Mesodermal cell (in vitro differentiated cells): ENCODE measurements at regions not wholly inside any gene's neighbourhood (a gene's known extent, or its start where the extent isn't known, plus 50 kb on each side); places are given as distances from the start of the nearest gene placed in this dataset.

ENCODE experiments used
- H3K27ac ChIP-seq: 2 replicates; pipeline ENCODE4 v1.7.0; 2013; ENCODE audit warnings: mild to moderate bottlenecking, low read depth, low read length, moderate library complexity; ENCODE audit not compliant: severe bottlenecking
- H3K36me3 ChIP-seq: 2 replicates; pipeline ENCODE4 v1.7.1; 2013; ENCODE audit warnings: mild to moderate bottlenecking, low read length, moderate library complexity; ENCODE audit not compliant: control insufficient read depth, insufficient read depth
- H3K4me1 ChIP-seq: one replicate; pipeline ENCODE4 v1.7.1; 2013; ENCODE audit warnings: mild to moderate bottlenecking, low read length; ENCODE audit not compliant: insufficient read depth, control insufficient read depth, poor library complexity, severe bottlenecking
- H3K4me3 ChIP-seq: 2 replicates; pipeline ENCODE4 v1.7.0; 2013; ENCODE audit warnings: low read length, control low read depth, mild to moderate bottlenecking; ENCODE audit not compliant: insufficient read depth, poor library complexity, severe bottlenecking; ENCODE audit errors: extremely low read depth
- H3K9me3 ChIP-seq: 2 replicates; pipeline ENCODE4 v1.7.1; 2013; ENCODE audit warnings: mild to moderate bottlenecking, low read length, moderate library complexity; ENCODE audit not compliant: control insufficient read depth
- WGBS, 2 experiments: methylation state at CpG; one replicate each; pipeline ENCODE4 v1.1.5; 2013; ENCODE audit warnings: missing lambda C conversion rate in 2 of 2; ENCODE audit not compliant: insufficient coverage in 2 of 2; 5-methylcytosine and 5-hydroxymethylcytosine counted together

- H3K9me3 ChIP-seq = no peaks in the 10 kb centered on the region
- no CpG with 5 or more reads among the region's 3 CpGs for WGBS, 2 experiments
- no peak overlapping the region for H3K27ac ChIP-seq
- H3K4me1 ChIP-seq = no peaks in the 10 kb centered on the region
- H3K4me3 ChIP-seq = no peak overlapping the region
- H3K36me3 ChIP-seq = no peaks in the 10 kb centered on the region
Observed at GRCh38 chr13:70616847-70617246, 508.6 kb upstream of the KLHL1 start.

- no CpG with 5 or more reads among the region's 1 CpG for WGBS, 2 experiments
- H3K9me3 ChIP-seq = no peaks in the 10 kb centered on the region
- H3K27ac ChIP-seq = no peak overlapping the region
- H3K4me1 ChIP-seq = no peaks in the 10 kb centered on the region
- H3K36me3 ChIP-seq = no peaks in the 10 kb centered on the region
- H3K4me3 ChIP-seq = no peak overlapping the region
Observed at GRCh38 chr13:70613295-70613694, 505.0 kb upstream of the KLHL1 start.

GRCh38 chr13:70612881-70613280, 504.6 kb upstream of the KLHL1 start:
- 100% methylated on average over 1 of the region's 2 CpGs; no CpG with 5 or more reads in 1 of the 2 experiments for WGBS, 2 experiments
- Histone ChIP-seq H3K9me3 (no peaks in the 10 kb centered on the region), H3K4me1 (no peaks in the 10 kb centered on the region), H3K27ac (no peak overlapping the region), H3K4me3 (no peak overlapping the region), H3K36me3 (no peaks in the 10 kb centered on the region)

- no peaks in the 10 kb centered on the region for H3K9me3 ChIP-seq
- H3K4me3 ChIP-seq = no peak overlapping the region
- 67 to 86% methylated on average over 1 of the region's 4 CpGs for WGBS, 2 experiments
- no peaks in the 10 kb centered on the region for H3K4me1 ChIP-seq
- no peak overlapping the region for H3K27ac ChIP-seq
- H3K36me3 ChIP-seq = no peaks in the 10 kb centered on the region
Observed at GRCh38 chr13:70604448-70604847, 496.2 kb upstream of the KLHL1 start.

- Histone ChIP-seq H3K4me3 (no peak overlapping the region), H3K4me1 (no peaks in the 10 kb centered on the region), H3K27ac (no peak overlapping the region), H3K9me3 (no peaks in the 10 kb centered on the region), H3K36me3 (no peaks in the 10 kb centered on the region)
- 80 to 86% methylated on average over 1 of the region's 3 CpGs for WGBS, 2 experiments
Observed at GRCh38 chr13:70593716-70594115, 485.5 kb upstream of the KLHL1 start.

GRCh38 chr13:70585109-70585508, 476.9 kb upstream of the KLHL1 start:
- 77 to 100% methylated on average over 3 to 4 of the region's 4 CpGs for WGBS, 2 experiments
- no peak overlapping the region for H3K4me3 ChIP-seq
- no peaks in the 10 kb centered on the region for H3K4me1 ChIP-seq
- H3K9me3 ChIP-seq = no peaks in the 10 kb centered on the region
- H3K36me3 ChIP-seq = no peaks in the 10 kb centered on the region
- H3K27ac ChIP-seq = no peak overlapping the region

GRCh38 chr13:70580825-70581224, 472.6 kb upstream of the KLHL1 start:
- Histone ChIP-seq H3K4me3 (no peak overlapping the region), H3K36me3 (no peaks in the 10 kb centered on the region), H3K4me1 (no peaks in the 10 kb centered on the region), H3K9me3 (no peaks in the 10 kb centered on the region), H3K27ac (no peak overlapping the region)

- Histone ChIP-seq H3K4me1 (no peaks in the 10 kb centered on the region), H3K36me3 (no peaks in the 10 kb centered on the region), H3K27ac (no peak overlapping the region), H3K4me3 (no peak overlapping the region), H3K9me3 (no peaks in the 10 kb centered on the region)
- no CpG with 5 or more reads among the region's 3 CpGs for WGBS, 2 experiments
Observed at GRCh38 chr13:70579941-70580340, 471.7 kb upstream of the KLHL1 start.

- no peak overlapping the region for H3K27ac ChIP-seq
- H3K4me3 ChIP-seq = no peak overlapping the region
- no peaks in the 10 kb centered on the region for H3K9me3 ChIP-seq
- 73 to 86% methylated on average over 1 to 2 of the region's 3 CpGs for WGBS, 2 experiments
- H3K4me1 ChIP-seq = no peaks in the 10 kb centered on the region
- H3K36me3 ChIP-seq = no peaks in the 10 kb centered on the region
Observed at GRCh38 chr13:70571221-70571620, 463.0 kb upstream of the KLHL1 start.

GRCh38 chr13:70568571-70568970, 460.3 kb upstream of the KLHL1 start:
- Histone ChIP-seq H3K27ac (no peak overlapping the region), H3K4me1 (no peaks in the 10 kb centered on the region), H3K36me3 (no peaks in the 10 kb centered on the region), H3K4me3 (no peak overlapping the region), H3K9me3 (no peaks in the 10 kb centered on the region)
- no CpG with 5 or more reads among the region's 1 CpG for WGBS, 2 experiments

- Histone ChIP-seq H3K4me1 (no peaks in the 10 kb centered on the region), H3K4me3 (no peak overlapping the region), H3K27ac (no peak overlapping the region), H3K36me3 (no peaks in the 10 kb centered on the region), H3K9me3 (no peaks in the 10 kb centered on the region)
- 78 to 100% methylated on average over 1 to 2 of the region's 2 CpGs for WGBS, 2 experiments
Observed at GRCh38 chr13:70544706-70545105, 436.5 kb upstream of the KLHL1 start.

GRCh38 chr13:70541451-70541850, 433.2 kb upstream of the KLHL1 start:
- Histone ChIP-seq H3K4me1 (no peaks in the 10 kb centered on the region), H3K27ac (no peak overlapping the region), H3K9me3 (no peaks in the 10 kb centered on the region), H3K4me3 (no peak overlapping the region), H3K36me3 (no peaks in the 10 kb centered on the region)
- WGBS, 2 experiments = 90% methylated on average over 2 of the region's 4 CpGs; no CpG with 5 or more reads in 1 of the 2 experiments
